ENCODE measurements at regions not wholly inside any gene's neighbourhood (a gene's known extent, or its start where the extent isn't known, plus 50 kb on each side); places are given as distances from the start of the nearest gene placed in this dataset.

DNA sequence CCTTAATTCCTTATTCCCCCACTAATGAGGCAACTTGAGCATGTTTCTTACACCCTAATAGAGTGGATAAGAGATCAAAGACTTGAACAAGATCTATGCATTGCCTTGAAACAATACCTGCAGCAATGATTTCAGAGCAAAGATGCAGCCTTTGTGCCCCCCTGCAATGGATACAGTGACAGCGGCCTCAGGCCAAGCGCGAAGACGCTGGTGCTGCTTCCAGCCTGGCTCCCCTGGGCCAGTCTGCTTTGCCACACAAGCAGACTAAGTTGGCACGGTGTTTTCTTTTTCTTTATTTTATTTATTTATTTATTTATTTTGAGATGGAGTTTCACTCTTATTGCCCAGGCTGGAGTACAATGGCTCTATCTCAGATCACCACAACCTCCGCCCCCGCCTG is 179.8 kb upstream of the S1PR3 start:
- H3K4me3 ChIP-seq (ENCODE audit: low read depth, low read length) = no peak overlapping the region
- DNase-seq (ENCODE audit: low read depth) = no peak
- TF ChIP-seq, protein P1, sequence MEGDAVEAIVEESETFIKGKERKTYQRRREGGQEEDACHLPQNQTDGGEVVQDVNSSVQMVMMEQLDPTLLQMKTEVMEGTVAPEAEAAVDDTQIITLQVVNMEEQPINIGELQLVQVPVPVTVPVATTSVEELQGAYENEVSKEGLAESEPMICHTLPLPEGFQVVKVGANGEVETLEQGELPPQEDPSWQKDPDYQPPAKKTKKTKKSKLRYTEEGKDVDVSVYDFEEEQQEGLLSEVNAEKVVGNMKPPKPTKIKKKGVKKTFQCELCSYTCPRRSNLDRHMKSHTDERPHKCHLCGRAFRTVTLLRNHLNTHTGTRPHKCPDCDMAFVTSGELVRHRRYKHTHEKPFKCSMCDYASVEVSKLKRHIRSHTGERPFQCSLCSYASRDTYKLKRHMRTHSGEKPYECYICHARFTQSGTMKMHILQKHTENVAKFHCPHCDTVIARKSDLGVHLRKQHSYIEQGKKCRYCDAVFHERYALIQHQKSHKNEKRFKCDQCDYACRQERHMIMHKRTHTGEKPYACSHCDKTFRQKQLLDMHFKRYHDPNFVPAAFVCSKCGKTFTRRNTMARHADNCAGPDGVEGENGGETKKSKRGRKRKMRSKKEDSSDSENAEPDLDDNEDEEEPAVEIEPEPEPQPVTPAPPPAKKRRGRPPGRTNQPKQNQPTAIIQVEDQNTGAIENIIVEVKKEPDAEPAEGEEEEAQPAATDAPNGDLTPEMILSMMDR (IDR thresholded peaks at IDR 0.05; ENCODE audit: control insufficient read depth, extremely low read depth, insufficient read depth) = no peak

DNA sequence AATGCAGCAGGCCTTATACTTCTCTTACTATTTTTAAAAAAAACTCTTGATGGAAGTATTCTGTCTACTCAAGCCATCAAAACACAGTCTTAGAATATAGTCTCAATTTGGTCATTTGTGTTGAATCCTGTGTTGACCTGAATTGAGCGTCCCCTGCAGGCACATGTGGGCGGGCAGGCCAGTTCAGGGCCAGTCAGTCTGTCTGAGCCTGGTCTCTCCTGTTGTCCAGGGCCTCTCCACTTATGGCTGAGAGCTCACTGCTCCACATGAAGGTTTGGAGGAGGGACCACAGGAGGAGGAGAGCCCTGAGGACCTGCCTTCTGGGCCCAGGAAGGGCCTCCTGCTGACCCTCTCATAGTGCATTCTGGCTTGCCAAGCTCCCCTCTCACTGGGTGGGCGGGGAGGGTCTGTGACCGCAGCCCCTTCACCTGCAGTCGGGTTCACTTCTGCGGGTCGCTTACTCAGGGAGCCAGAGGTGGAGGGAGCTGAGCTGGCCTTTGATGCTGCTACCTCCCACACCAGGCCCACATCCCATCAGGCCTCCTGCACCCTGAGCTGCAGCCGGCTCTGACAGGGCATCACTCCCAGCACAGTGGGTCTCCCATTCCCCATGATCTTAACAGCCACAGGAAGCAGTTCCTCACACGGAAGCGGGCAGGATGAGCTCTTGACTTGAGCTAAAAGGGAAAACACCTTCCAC is 178.2 kb upstream of the S1PR3 start:
- TF ChIP-seq, protein P1 (IDR thresholded peaks at IDR 0.05; ENCODE audit: control insufficient read depth, extremely low read depth, insufficient read depth) = no peak
- no peak for DNase-seq (ENCODE audit: low read depth)
- H3K4me3 ChIP-seq (ENCODE audit: low read depth, low read length) = no peak overlapping the region

DNA sequence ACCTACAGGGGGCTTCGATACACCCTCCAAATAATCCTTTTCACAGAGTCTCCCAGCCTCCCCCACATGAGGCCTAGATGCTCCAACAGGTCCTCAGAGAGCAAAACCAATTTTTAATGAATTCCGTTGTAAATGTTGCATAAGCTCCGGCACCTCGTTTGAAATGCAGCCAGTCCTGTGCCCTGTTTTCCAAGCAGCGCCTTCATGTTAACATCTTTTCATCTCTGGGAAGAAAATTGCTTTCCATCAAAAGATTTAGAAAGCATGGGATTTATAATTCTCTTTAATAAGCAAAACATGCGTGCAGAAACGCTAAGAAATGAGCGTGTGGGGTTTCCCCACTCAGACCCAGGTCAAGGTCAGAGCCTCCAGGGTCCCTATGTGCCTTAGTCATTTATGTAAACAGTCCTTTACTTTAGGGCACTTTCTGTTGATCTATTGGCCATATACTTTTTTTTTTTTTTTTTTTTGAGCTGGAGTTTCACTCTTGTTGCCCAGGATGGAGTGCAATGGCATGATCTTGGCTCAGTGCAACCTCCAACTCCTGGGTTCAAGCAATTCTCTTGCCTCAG is 177.5 kb upstream of the S1PR3 start:
- DNase-seq (ENCODE audit: low read depth) = no peak
- TF ChIP-seq, protein P1 (IDR thresholded peaks at IDR 0.05; ENCODE audit: control insufficient read depth, extremely low read depth, insufficient read depth) = no peak

DNA sequence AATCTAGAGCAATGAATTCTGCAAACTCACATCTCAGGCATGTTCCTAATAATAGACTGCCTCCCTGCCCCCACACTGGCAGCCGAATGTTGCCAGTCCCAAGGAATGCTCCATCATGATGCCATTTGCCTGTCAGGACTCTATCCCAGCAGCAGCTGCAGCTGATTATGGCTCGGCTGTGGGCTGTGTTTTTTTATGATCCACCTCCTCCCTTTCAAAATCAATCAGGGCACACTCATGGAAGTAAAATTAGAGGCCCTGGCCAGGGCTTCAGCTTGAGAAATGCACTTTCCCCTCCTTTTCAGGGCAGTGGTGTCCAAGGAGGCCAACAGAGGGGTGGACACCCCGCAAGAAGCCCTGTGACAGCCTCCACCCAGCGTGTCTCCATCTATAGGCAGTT is 176.7 kb upstream of the S1PR3 start:
- TF ChIP-seq, protein P1 (IDR thresholded peaks at IDR 0.05; ENCODE audit: control insufficient read depth, extremely low read depth, insufficient read depth) = no peak
- no peak for DNase-seq (ENCODE audit: low read depth)
- H3K4me3 ChIP-seq (ENCODE audit: low read depth, low read length) = no peak overlapping the region

More for the DNA sequence above, 177.5 kb upstream of the S1PR3 start:
- H3K4me3 ChIP-seq (ENCODE audit: low read depth, low read length) = no peak overlapping the region

DNA sequence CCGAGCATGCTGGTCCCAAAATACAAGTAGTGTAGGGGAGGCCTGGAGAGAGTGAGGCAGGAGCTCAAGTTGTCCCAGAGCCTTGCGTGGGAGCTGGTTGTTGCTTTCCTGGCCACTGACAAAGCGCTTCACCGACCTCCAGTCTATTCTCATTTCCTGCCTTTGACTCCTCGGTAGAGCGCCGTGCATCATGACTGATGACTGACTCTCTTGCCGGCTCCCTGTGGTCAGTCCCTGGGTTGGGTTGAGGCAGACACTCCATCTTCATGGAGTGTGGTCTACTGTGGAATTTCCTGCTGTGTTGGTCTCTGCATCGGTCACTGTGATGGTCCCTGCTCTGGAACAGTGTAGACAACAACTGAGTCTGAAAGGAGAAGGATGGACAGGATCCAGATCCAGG is 175.1 kb upstream of the S1PR3 start:
- TF ChIP-seq, protein P1 (IDR thresholded peaks at IDR 0.05; ENCODE audit: control insufficient read depth, extremely low read depth, insufficient read depth) = no peak
- H3K4me3 ChIP-seq (ENCODE audit: low read depth, low read length) = no peak overlapping the region
- DNase-seq (ENCODE audit: low read depth) = no peak

DNA sequence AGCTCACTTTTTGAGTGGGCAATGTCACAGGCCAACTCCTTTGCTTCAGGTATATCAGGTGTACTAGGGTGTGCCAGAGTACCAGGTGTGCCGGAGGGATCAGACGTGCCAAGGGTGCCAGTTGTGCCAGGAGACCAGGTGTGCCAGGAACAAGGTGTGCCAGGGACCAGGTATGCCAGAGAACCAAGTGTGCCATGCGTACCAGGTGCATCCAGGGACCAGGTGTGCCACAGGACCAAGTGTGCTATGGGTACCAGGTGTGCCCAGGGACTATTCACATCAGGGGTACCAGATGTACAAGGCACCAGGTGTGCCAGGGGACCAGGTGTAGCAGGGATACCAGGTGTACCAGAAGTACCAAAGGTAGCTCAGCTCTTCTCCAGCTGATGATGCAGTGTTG is 174.7 kb upstream of the S1PR3 start:
- no peak overlapping the region for H3K4me3 ChIP-seq (ENCODE audit: low read depth, low read length)
- TF ChIP-seq, protein P1 (IDR thresholded peaks at IDR 0.05; ENCODE audit: control insufficient read depth, extremely low read depth, insufficient read depth) = no peak
- DNase-seq (ENCODE audit: low read depth) = no peak

DNA sequence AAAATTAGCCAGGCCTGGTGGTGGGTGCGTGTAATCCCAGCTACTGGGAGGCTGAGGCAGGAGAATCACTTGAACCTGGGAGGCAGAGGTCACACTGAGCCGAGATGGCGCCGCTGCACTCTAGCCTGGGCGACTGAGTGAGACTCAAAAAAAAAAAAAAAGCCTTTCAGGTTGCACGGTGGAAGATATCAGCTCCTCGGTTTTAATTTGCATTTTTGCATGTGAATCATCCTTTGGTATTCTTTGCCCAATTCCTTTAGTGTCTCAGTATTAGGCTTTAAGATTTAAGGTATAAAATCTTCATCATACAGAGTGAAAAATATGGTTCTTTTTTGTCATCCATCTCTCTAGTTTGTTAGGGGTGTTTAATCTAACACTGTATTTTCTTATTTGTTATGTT is 173.6 kb upstream of the S1PR3 start:
- TF ChIP-seq, protein P1 (IDR thresholded peaks at IDR 0.05; ENCODE audit: control insufficient read depth, extremely low read depth, insufficient read depth) = no peak
- H3K4me3 ChIP-seq (ENCODE audit: low read depth, low read length) = no peak overlapping the region
- DNase-seq (ENCODE audit: low read depth) = no peak
